Neuronal stem cell (in vitro differentiated cells): ENCODE measurements at regions not wholly inside any gene's neighbourhood (a gene's known extent, or its start where the extent isn't known, plus 50 kb on each side); places are given as distances from the start of the nearest gene placed in this dataset.

Experiments
- DNase-seq: peaks from one replicate; pipeline ENCODE4 v3.0.0-alpha.2; 2013; ENCODE audit warnings: low spot score
- H2AFZ ChIP-seq: one replicate; pipeline ENCODE4 v1.6.1; 2013; ENCODE audit warnings: mild to moderate bottlenecking, low read length, inconsistent platforms
- H2AK5ac ChIP-seq: 2 replicates; pipeline ENCODE4 v1.6.1; 2013; ENCODE audit warnings: low read depth, mild to moderate bottlenecking, inconsistent platforms, low read length, moderate library complexity, mixed read lengths
- H2BK120ac ChIP-seq: 2 replicates; pipeline ENCODE4 v1.6.1; 2013; ENCODE audit warnings: low read depth, mild to moderate bottlenecking, inconsistent platforms, low read length, moderate library complexity, mixed read lengths
- H2BK12ac ChIP-seq: one replicate; pipeline ENCODE4 v1.6.1; 2013; ENCODE audit warnings: low read length, inconsistent platforms
- H2BK15ac ChIP-seq: 2 replicates; pipeline ENCODE4 v1.6.1; 2013; ENCODE audit warnings: mild to moderate bottlenecking, low read length, inconsistent platforms, mixed read lengths
- H2BK5ac ChIP-seq: one replicate; pipeline ENCODE4 v1.6.1; 2013; ENCODE audit warnings: inconsistent platforms, mild to moderate bottlenecking, low read length, moderate library complexity
- H3K14ac ChIP-seq: one replicate; pipeline ENCODE4 v1.6.1; 2013; ENCODE audit warnings: low read length, inconsistent platforms
- H3K18ac ChIP-seq: 2 replicates; pipeline ENCODE4 v1.6.1; 2013; ENCODE audit warnings: low read length, inconsistent platforms
- H3K23ac ChIP-seq: 2 replicates; pipeline ENCODE4 v1.6.1; 2013; ENCODE audit warnings: low read depth, mild to moderate bottlenecking, mixed read lengths, low read length, inconsistent platforms; ENCODE audit not compliant: poor library complexity
- H3K27ac ChIP-seq: replicated peaks from 3 replicates; pipeline ENCODE4 v1.5.1; 2013; ENCODE audit warnings: low read length, inconsistent platforms
- H3K27me3 ChIP-seq, 3 experiments: 2 replicates each; pipeline ENCODE4 v1.6.1; 2013; ENCODE audit warnings: low read length in 3 of 3, mild to moderate bottlenecking in 2 of 3, inconsistent platforms in 1 of 3, low read depth in 1 of 3, mixed read lengths in 1 of 3, moderate library complexity in 1 of 3; ENCODE audit not compliant: control insufficient read depth in 3 of 3, insufficient read depth in 3 of 3
- H3K36me3 ChIP-seq, 2 donors: replicated peaks in 1 of 2; 2 replicates each; pipeline ENCODE4 v1.6.1; 2013; ENCODE audit warnings: low read length in 2 of 2; ENCODE audit not compliant: control insufficient read depth in 2 of 2, insufficient read depth in 2 of 2
- H3K4ac ChIP-seq: 2 replicates; pipeline ENCODE4 v1.6.1; 2013; ENCODE audit warnings: inconsistent platforms, mild to moderate bottlenecking, low read length, moderate library complexity
- H3K4me1 ChIP-seq, 2 donors: 1 replicate in 1 of 2; 2 replicates in 1 of 2; pipeline ENCODE4 v1.6.1; 2013; ENCODE audit warnings: low read length in 2 of 2, low read depth in 1 of 2; ENCODE audit not compliant: control insufficient read depth in 2 of 2, insufficient read depth in 1 of 2
- H3K4me2 ChIP-seq: one replicate; pipeline ENCODE4 v1.6.1; 2013; ENCODE audit warnings: mild to moderate bottlenecking, low read length, inconsistent platforms; ENCODE audit not compliant: insufficient read depth, poor library complexity, severe bottlenecking
- H3K4me3 ChIP-seq, 2 donors: 2 replicates each; pipeline ENCODE4 v1.5.1; 2013; ENCODE audit warnings: low read length in 2 of 2, mild to moderate bottlenecking in 2 of 2, inconsistent platforms in 1 of 2, moderate library complexity in 1 of 2
- H3K79me1 ChIP-seq: one replicate; pipeline ENCODE4 v1.6.1; 2013; ENCODE audit warnings: low read depth, mild to moderate bottlenecking, inconsistent platforms, low read length, moderate library complexity
- H3K9ac ChIP-seq: one replicate; pipeline ENCODE4 v1.6.1; 2013; ENCODE audit warnings: mild to moderate bottlenecking, low read depth, low read length, inconsistent platforms; ENCODE audit not compliant: poor library complexity
- H3K9me3 ChIP-seq, 2 donors: replicated peaks in 1 of 2; 2 replicates each; pipeline versions ENCODE3 to v1.6.1; 2013; ENCODE audit warnings: low read length in 2 of 2, mild to moderate bottlenecking in 2 of 2, inconsistent platforms in 1 of 2, low read depth in 1 of 2, mixed read lengths in 1 of 2, moderate library complexity in 1 of 2; ENCODE audit not compliant: control insufficient read depth in 2 of 2, insufficient read depth in 1 of 2
- H4K8ac ChIP-seq: one replicate; pipeline ENCODE4 v1.6.1; 2013; ENCODE audit warnings: low read depth, mild to moderate bottlenecking, inconsistent platforms, low read length, moderate library complexity
- H4K91ac ChIP-seq: one replicate; pipeline ENCODE4 v1.6.1; 2013; ENCODE audit warnings: low read length, low read depth, mild to moderate bottlenecking, inconsistent platforms; ENCODE audit not compliant: poor library complexity
- WGBS, 2 donors: extraction: QIAGEN DNeasy Blood & Tissue Kit; methylation state at CpG; one replicate each; pipeline ENCODE4 v1.1.7; 2013; ENCODE audit warnings: missing lambda C conversion rate in 2 of 2, mixed read lengths in 1 of 2; ENCODE audit not compliant: insufficient read length in 2 of 2, insufficient replicate concordance in 1 of 2; ENCODE audit errors: extremely low coverage in 2 of 2; 5-methylcytosine and 5-hydroxymethylcytosine counted together

GRCh38 chr12:92437452-92437851 lies 265.3 kb upstream of the PLEKHG7 start:
- Histone ChIP-seq H3K14ac (no peak overlapping the region), H4K91ac (no peak overlapping the region), H2BK120ac (no peak overlapping the region), H3K36me3 (no peaks in the 10 kb centered on the region), H3K4me2 (no peak overlapping the region), H3K79me1 (no peaks in the 10 kb centered on the region), H2AFZ (no peak overlapping the region), H3K4me3 (no peak overlapping the region), H2BK5ac (no peak overlapping the region), H3K9ac (no peak overlapping the region), H3K27me3 (no peaks in the 10 kb centered on the region), H2BK12ac (no peak overlapping the region), H3K9me3 (no peaks in the 10 kb centered on the region), H3K4me1 (peaks cover 0 to 2% of the 10 kb centered on the region in 2 donors), H3K18ac (no peak overlapping the region), H2BK15ac (no peak overlapping the region), H2AK5ac (no peak overlapping the region), H3K27ac (no peak overlapping the region), H3K4ac (no peak overlapping the region), H4K8ac (no peak overlapping the region), H3K23ac (no peak overlapping the region)
- WGBS, 2 donors: no CpG with 5 or more reads among the region's 1 CpG
- no peak for DNase-seq

- Histone ChIP-seq H3K36me3 (no peaks in the 10 kb centered on the region), H3K79me1 (no peaks in the 10 kb centered on the region), H2AK5ac (no peak overlapping the region), H3K9me3 (no peaks in the 10 kb centered on the region), H2BK5ac (no peak overlapping the region), H2AFZ (no peak overlapping the region), H3K4me3 (no peak overlapping the region), H3K4me2 (no peak overlapping the region), H3K4me1 (peaks cover 0 to 2% of the 10 kb centered on the region in 2 donors), H3K14ac (no peak overlapping the region), H3K23ac (no peak overlapping the region), H2BK15ac (no peak overlapping the region), H3K4ac (no peak overlapping the region), H3K18ac (no peak overlapping the region), H4K8ac (no peak overlapping the region), H3K27me3 (no peaks in the 10 kb centered on the region), H2BK12ac (no peak overlapping the region), H2BK120ac (no peak overlapping the region), H3K9ac (no peak overlapping the region), H3K27ac (no peak overlapping the region), H4K91ac (no peak overlapping the region)
- DNase-seq: no peak
- WGBS, 2 donors: no CpG with 5 or more reads among the region's 2 CpGs
Measured at GRCh38 chr12:92436856-92437255, 265.9 kb upstream of the PLEKHG7 start.

- no peak overlapping the region for H4K91ac ChIP-seq
- peak overlapping the region in 1 of 2 donors; percentile 65 for H3K4me3 ChIP-seq
- no peaks in the 10 kb centered on the region for H3K79me1 ChIP-seq
- H2BK12ac ChIP-seq: no peak overlapping the region
- no peak overlapping the region for H3K9ac ChIP-seq
- H3K18ac ChIP-seq: peak overlapping the region; percentile 50
- H2BK5ac ChIP-seq: no peak overlapping the region
- H3K27ac ChIP-seq: no peak overlapping the region
- H3K4me2 ChIP-seq: no peak overlapping the region
- no peaks in the 10 kb centered on the region for H3K36me3 ChIP-seq
- H2BK15ac ChIP-seq: no peak overlapping the region
- no peak overlapping the region for H2AK5ac ChIP-seq
- H3K14ac ChIP-seq: no peak overlapping the region
- no peak overlapping the region for H3K23ac ChIP-seq
- no peak overlapping the region for H3K4ac ChIP-seq
- no peak overlapping the region for H4K8ac ChIP-seq
- peak overlapping the region; percentile 39 for H2AFZ ChIP-seq
- no peaks in the 10 kb centered on the region for H3K9me3 ChIP-seq
- H3K4me1 ChIP-seq: peaks cover 0 to 2% of the 10 kb centered on the region in 2 donors
- no peaks in the 10 kb centered on the region for H3K27me3 ChIP-seq
- DNase-seq: no peak
- no peak overlapping the region for H2BK120ac ChIP-seq
- no CpG with 5 or more reads among the region's 1 CpG for WGBS, 2 donors
Measured at GRCh38 chr12:92434607-92435025, 268.2 kb upstream of the PLEKHG7 start.

GRCh38 chr12:92432724-92433441 lies 269.9 kb upstream of the PLEKHG7 start:
- Histone ChIP-seq H3K4me3 (no peak overlapping the region), H3K9ac (no peak overlapping the region), H3K4me2 (no peak overlapping the region), H4K8ac (no peak overlapping the region), H2BK5ac (no peak overlapping the region), H3K14ac (no peak overlapping the region), H3K23ac (no peak overlapping the region), H3K9me3 (no peaks in the 10 kb centered on the region), H3K4me1 (peaks cover 0 to 2% of the 10 kb centered on the region in 2 donors), H2BK12ac (no peak overlapping the region), H3K18ac (no peak overlapping the region), H4K91ac (no peak overlapping the region), H3K36me3 (no peaks in the 10 kb centered on the region), H2BK15ac (no peak overlapping the region), H2AFZ (no peak overlapping the region), H3K79me1 (no peaks in the 10 kb centered on the region), H2BK120ac (no peak overlapping the region), H3K27me3 (no peaks in the 10 kb centered on the region), H3K27ac (no peak overlapping the region), H3K4ac (no peak overlapping the region), H2AK5ac (no peak overlapping the region)
- no CpG with 5 or more reads among the region's 4 CpGs for WGBS, 2 donors
- DNase-seq: no peak
